ENCODE measurements at regions not wholly inside any gene's neighbourhood (a gene's known extent, or its start where the extent isn't known, plus 50 kb on each side); places are given as distances from the start of the nearest gene placed in this dataset.

GRCh38 chr10:49240946-49241345, 52.8 kb upstream of the TMEM273 start:
- Histone ChIP-seq H3K4me3 (ENCODE audit: low read length) (no peak overlapping the region), H3K9me3 (ENCODE audit: insufficient read depth, low read length) (no peaks in the 10 kb centered on the region), H3K27ac (ENCODE audit: low read length) (no peak overlapping the region), H3K79me2 (ENCODE audit: low read length) (no peaks in the 10 kb centered on the region), H3K9ac (ENCODE audit: low read length) (no peak overlapping the region), H3K4me1 (ENCODE audit: low read length) (peaks cover 12% of the 10 kb centered on the region), H3K27me3 (ENCODE audit: low read depth, low read length) (no peaks in the 10 kb centered on the region), H3K4me2 (ENCODE audit: low read length) (no peak overlapping the region), H4K20me1 (ENCODE audit: insufficient read depth, low read length) (no peaks in the 10 kb centered on the region), H3K36me3 (replicated peaks; ENCODE audit: low read depth, low read length) (no peaks in the 10 kb centered on the region), H2AFZ (ENCODE audit: low read depth, low read length) (no peak overlapping the region)
- no peak for TF ChIP-seq EZH2phosphoT487 (IDR thresholded peaks at IDR 0.05; ENCODE audit: low read depth)
